AG09309 (cell line): ENCODE measurements at regions not wholly inside any gene's neighbourhood (a gene's known extent, or its start where the extent isn't known, plus 50 kb on each side); places are given as distances from the start of the nearest gene placed in this dataset.

Experiments
- DNase-seq: peaks from one replicate; pipeline ENCODE4 v3.0.0-alpha.2; 2010; ENCODE audit warnings: low read depth
- H3K4me3 ChIP-seq: 2 replicates; pipeline ENCODE4 v1.5.1; 2011; ENCODE audit warnings: mild to moderate bottlenecking, low read depth, low read length, moderate library complexity; ENCODE audit not compliant: control insufficient read depth
- TF ChIP-seq, protein P1 (sequence below): IDR thresholded peaks from 2 replicates; pipeline ENCODE4 v1.5.1; 2011; ENCODE audit warnings: mild to moderate bottlenecking, low read depth, low read length, inconsistent platforms; ENCODE audit not compliant: insufficient read depth, control insufficient read depth; ENCODE audit errors: missing control alignments

DNA sequence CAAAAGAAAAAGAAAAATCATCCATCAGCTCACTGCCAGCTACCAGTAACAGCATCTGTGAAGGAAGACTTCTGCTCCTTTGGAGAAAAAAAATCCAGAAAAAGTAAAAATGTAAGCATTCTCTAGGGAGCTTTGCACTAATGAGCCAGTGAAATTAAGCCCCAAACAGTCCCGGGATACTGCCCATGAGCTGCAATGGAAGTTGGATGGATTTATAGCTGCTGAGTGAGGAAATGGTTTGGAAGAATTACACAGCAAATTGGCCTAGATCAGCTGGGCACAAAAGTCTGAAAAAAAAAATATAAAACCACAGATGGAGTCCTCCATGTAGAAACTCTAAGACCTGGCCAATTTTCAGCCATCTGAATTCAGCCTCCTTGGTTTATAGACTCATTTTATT is 462.9 kb upstream of the USP15 start:
- DNase-seq = no peak
- H3K4me3 ChIP-seq = no peak overlapping the region
- TF ChIP-seq, protein P1, sequence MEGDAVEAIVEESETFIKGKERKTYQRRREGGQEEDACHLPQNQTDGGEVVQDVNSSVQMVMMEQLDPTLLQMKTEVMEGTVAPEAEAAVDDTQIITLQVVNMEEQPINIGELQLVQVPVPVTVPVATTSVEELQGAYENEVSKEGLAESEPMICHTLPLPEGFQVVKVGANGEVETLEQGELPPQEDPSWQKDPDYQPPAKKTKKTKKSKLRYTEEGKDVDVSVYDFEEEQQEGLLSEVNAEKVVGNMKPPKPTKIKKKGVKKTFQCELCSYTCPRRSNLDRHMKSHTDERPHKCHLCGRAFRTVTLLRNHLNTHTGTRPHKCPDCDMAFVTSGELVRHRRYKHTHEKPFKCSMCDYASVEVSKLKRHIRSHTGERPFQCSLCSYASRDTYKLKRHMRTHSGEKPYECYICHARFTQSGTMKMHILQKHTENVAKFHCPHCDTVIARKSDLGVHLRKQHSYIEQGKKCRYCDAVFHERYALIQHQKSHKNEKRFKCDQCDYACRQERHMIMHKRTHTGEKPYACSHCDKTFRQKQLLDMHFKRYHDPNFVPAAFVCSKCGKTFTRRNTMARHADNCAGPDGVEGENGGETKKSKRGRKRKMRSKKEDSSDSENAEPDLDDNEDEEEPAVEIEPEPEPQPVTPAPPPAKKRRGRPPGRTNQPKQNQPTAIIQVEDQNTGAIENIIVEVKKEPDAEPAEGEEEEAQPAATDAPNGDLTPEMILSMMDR = no peak

DNA sequence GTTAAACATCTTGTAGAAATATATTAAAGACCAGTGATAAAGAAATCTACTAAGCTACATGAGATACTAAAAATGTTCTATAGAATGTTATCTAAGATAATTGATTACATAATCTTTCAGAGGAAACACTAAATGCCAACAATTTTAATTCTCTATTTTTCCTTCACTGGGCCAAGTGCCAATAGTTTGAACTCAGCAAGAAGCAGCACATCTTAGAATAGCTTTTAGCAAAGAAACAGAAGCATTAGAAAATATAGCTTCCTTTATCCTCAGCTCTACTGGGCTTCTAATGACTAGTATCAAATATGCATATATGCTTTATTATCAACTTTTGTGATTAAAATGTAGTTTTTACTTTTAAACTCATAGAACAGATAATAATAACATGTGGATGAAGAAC is 461.4 kb upstream of the USP15 start:
- DNase-seq = no peak
- TF ChIP-seq, protein P1 = no peak
- H3K4me3 ChIP-seq = no peak overlapping the region

DNA sequence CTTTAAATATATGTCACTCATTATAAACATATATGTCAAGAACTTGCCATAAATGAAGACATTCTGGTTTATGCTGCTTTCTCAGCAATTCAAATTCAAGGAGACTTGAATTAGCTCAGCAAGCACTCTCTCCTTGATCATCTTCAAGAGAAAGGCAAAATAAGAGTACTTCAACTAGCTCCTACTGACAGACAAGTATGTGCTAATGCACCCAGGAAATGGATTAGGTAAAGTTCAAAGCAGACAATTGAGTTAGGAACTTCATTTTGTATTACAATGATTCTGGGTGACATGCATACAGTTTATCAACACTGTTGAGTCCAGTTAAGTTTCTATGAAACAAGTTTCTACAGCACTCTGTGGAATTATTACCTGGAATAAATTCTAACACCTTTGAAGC is 455.9 kb upstream of the USP15 start:
- H3K4me3 ChIP-seq = no peak overlapping the region
- no peak for DNase-seq
- TF ChIP-seq, protein P1 = no peak

DNA sequence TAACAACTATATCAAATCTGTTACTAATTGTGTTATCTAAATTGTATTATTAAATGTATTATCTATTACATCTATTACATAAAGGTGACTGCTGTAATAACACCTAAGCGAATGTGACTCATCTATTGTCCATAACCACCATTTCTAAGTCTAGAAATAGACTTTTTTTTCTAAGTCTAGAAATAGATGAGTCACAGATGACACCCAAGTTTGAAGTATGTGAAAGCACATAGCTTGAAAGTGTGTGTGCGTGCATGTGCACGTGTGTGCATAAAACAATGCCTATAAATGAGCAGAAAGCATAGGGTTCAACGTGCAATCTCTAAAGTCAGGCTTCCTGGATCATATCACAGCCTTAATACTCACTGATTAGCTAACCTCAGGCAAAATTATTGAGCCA is 451.3 kb upstream of the USP15 start:
- no peak for DNase-seq
- TF ChIP-seq, protein P1 = no peak
- no peak overlapping the region for H3K4me3 ChIP-seq

DNA sequence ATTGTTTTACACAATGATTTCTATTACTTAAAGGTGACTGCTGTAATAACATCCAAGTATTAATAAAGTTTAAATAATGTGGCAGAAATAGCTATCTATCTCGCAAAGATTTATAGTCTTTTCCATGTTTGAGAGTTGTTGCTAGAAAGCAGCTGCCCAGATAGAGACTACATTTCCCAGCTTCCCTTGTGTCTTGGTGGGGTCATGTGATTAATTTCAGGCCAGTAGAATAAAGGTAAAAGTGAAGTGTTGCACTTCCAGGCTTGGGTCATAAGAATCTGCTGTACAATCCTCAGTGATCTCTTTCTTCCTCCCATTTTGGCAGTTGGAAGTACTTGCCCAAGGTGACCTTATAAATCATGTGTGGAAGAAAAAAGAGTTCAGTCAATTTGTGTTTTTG is 449.7 kb upstream of the USP15 start:
- no peak for DNase-seq
- TF ChIP-seq, protein P1 = no peak
- H3K4me3 ChIP-seq = no peak overlapping the region

DNA sequence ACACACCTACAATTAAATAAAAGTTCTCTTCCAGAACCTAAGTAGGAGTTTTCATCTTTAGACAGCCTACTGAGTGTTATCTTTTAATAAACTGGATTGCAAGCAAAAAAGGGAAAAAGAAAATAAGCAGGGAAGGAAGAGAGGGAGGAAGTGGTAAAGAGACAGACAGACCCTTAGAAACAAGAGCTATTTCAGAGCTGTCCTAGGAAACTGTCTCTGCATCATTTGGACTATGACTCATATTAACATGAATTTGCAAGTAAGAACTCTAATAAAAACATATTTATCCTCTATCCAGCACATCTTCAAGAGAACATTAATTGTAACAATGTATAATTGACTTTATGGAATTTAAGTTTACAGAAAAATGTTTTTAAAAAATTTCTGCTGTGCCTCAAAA is 438.8 kb upstream of the USP15 start:
- TF ChIP-seq, protein P1 = no peak
- no peak for DNase-seq
- H3K4me3 ChIP-seq = no peak overlapping the region

DNA sequence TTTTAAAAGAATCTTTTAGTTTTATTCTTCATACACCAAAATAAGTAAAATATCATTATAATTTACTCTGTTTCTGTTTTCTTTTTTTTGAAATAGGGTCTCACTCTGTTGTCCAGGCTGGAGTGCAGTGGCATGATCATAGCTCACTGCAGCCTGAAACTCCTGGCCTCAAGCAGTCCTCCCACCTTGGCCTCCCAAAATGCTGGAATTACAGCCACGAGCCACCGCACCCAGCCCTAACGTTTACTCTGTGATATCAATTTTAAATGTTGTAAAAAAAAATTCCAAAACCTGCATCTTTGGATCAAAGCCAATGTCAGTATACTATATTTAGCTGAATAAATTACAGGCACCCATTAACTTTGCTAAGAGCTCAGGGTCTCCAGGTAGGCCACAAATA is 437.1 kb upstream of the USP15 start:
- no peak for DNase-seq
- TF ChIP-seq, protein P1 = no peak
- H3K4me3 ChIP-seq = no peak overlapping the region
